OCI-M2 (cell line): ENCODE measurements at regions not wholly inside any gene's neighbourhood (a gene's known extent, or its start where the extent isn't known, plus 50 kb on each side); places are given as distances from the start of the nearest gene placed in this dataset.

Source experiments
- DNase-seq: peaks from one replicate; lab custom pipeline; 2025; ENCODE audit not compliant: unreplicated experiment; lab: John Stamatoyannopoulos, UW

GRCh38 chr13:73370066-73370465, 311.3 kb downstream of the KLF5 start:
- no peak for DNase-seq

- no peak for DNase-seq
Observed at GRCh38 chr13:73369095-73369494, 310.3 kb downstream of the KLF5 start.

- no peak for DNase-seq
Observed at GRCh38 chr13:73368608-73369007, 309.8 kb downstream of the KLF5 start.

GRCh38 chr13:73367886-73368285, 309.1 kb downstream of the KLF5 start:
- no peak for DNase-seq

GRCh38 chr13:73366241-73366640, 307.4 kb downstream of the KLF5 start:
- DNase-seq: no peak

- DNase-seq: no peak
Observed at GRCh38 chr13:73365681-73366080, 306.9 kb downstream of the KLF5 start.

- DNase-seq: no peak
Observed at GRCh38 chr13:73365252-73365651, 306.4 kb downstream of the KLF5 start.

- DNase-seq: no peak
Observed at GRCh38 chr13:73364736-73365135, 305.9 kb downstream of the KLF5 start.

- DNase-seq: no peak
Observed at GRCh38 chr13:73358606-73359095, 299.8 kb downstream of the KLF5 start.

- no peak for DNase-seq
Observed at GRCh38 chr13:73355134-73355533, 296.3 kb downstream of the KLF5 start.

GRCh38 chr13:73351730-73352129, 292.9 kb downstream of the KLF5 start:
- no peak for DNase-seq

- no peak for DNase-seq
Observed at GRCh38 chr13:73341748-73342147, 282.9 kb downstream of the KLF5 start.

- no peak for DNase-seq
Observed at GRCh38 chr13:73340069-73340468, 281.3 kb downstream of the KLF5 start.

- DNase-seq: no peak
Observed at GRCh38 chr13:73339086-73339485, 280.3 kb downstream of the KLF5 start.

- no peak for DNase-seq
Observed at GRCh38 chr13:73338389-73338788, 279.6 kb downstream of the KLF5 start.

GRCh38 chr13:73337532-73337931, 278.7 kb downstream of the KLF5 start:
- DNase-seq: no peak

GRCh38 chr13:73336773-73337172, 278.0 kb downstream of the KLF5 start:
- no peak for DNase-seq

- no peak for DNase-seq
Observed at GRCh38 chr13:73335944-73336343, 277.1 kb downstream of the KLF5 start.

GRCh38 chr13:73335210-73335609, 276.4 kb downstream of the KLF5 start:
- no peak for DNase-seq

GRCh38 chr13:73334445-73334844, 275.6 kb downstream of the KLF5 start:
- DNase-seq: no peak

- DNase-seq: no peak
Observed at GRCh38 chr13:73331556-73331955, 272.8 kb downstream of the KLF5 start.

GRCh38 chr13:73329355-73329754, 270.6 kb downstream of the KLF5 start:
- no peak for DNase-seq

- DNase-seq: no peak
Observed at GRCh38 chr13:73327579-73327978, 268.8 kb downstream of the KLF5 start.
